ENCODE measurements at regions not wholly inside any gene's neighbourhood (a gene's known extent, or its start where the extent isn't known, plus 50 kb on each side); places are given as distances from the start of the nearest gene placed in this dataset.

- H3K4me1 ChIP-seq = no peaks in the 10 kb centered on the region
- H3K36me3 ChIP-seq = no peaks in the 10 kb centered on the region
- DNase-seq (no peak), ATAC-seq (no peak)
- TF ChIP-seq CTCF (IDR thresholded peaks at IDR 0.05) = no peak
- no peaks in the 10 kb centered on the region for H3K9me3 ChIP-seq
- intact Hi-C loops (cut with DNase I) = no loop called here
- H3K4me3 ChIP-seq = no peak overlapping the region
- H3K27ac ChIP-seq = no peak overlapping the region
- H3K27me3 ChIP-seq = peaks cover 0 to 37% (median 9%) of the 10 kb centered on the region in 7 donors
- WGBS, 2 donors = 94% methylated on average over 1 of the region's 1 CpG
These were observed 161.2 kb upstream of the IGSF21 start for GRCh38 chr1:17946434-17946833.

- H3K27me3 ChIP-seq = peaks cover 0 to 54% (median 21%) of the 10 kb centered on the region in 7 donors
- no peaks in the 10 kb centered on the region for H3K36me3 ChIP-seq
- no peaks in the 10 kb centered on the region for H3K9me3 ChIP-seq
- no peak for TF ChIP-seq CTCF (IDR thresholded peaks at IDR 0.05)
- H3K27ac ChIP-seq = no peak overlapping the region
- 61 to 69% methylated on average over 9 of the region's 9 CpGs for WGBS, 2 donors
- no peak overlapping the region for H3K4me3 ChIP-seq
- no peaks in the 10 kb centered on the region for H3K4me1 ChIP-seq
- intact Hi-C loops (cut with DNase I) = no loop called here
- no peak for DNase-seq
- no peak for ATAC-seq
These were observed 159.0 kb upstream of the IGSF21 start for GRCh38 chr1:17948594-17948993.

- H3K4me1 ChIP-seq = no peaks in the 10 kb centered on the region
- intact Hi-C loops (cut with DNase I) = no loop called here
- no peak for DNase-seq
- no peak for TF ChIP-seq CTCF (IDR thresholded peaks at IDR 0.05)
- no peak for ATAC-seq
- peaks cover 0 to 63% (median 27%) of the 10 kb centered on the region in 7 donors for H3K27me3 ChIP-seq
- H3K9me3 ChIP-seq = no peaks in the 10 kb centered on the region
- no peak overlapping the region for H3K27ac ChIP-seq
- WGBS, 2 donors = 71% methylated on average over 8 of the region's 8 CpGs
- no peaks in the 10 kb centered on the region for H3K36me3 ChIP-seq
- H3K4me3 ChIP-seq = no peak overlapping the region
These were observed 158.1 kb upstream of the IGSF21 start for GRCh38 chr1:17949511-17949910.

- intact Hi-C loops (cut with DNase I) = no loop called here
- no peak for TF ChIP-seq CTCF (IDR thresholded peaks at IDR 0.05)
- H3K9me3 ChIP-seq = no peaks in the 10 kb centered on the region
- WGBS, 2 donors = 62 to 69% methylated on average over 12 of the region's 12 CpGs
- no peak overlapping the region for H3K4me3 ChIP-seq
- peaks cover 0 to 69% (median 24%) of the 10 kb centered on the region in 7 donors for H3K27me3 ChIP-seq
- no peaks in the 10 kb centered on the region for H3K36me3 ChIP-seq
- H3K27ac ChIP-seq = no peak overlapping the region
- no peak for DNase-seq
- H3K4me1 ChIP-seq = no peaks in the 10 kb centered on the region
- no peak for ATAC-seq
These were observed 156.9 kb upstream of the IGSF21 start for GRCh38 chr1:17950728-17951127.
